Retina (tissue), 1 donor: ENCODE measurements at regions not wholly inside any gene's neighbourhood (a gene's known extent, or its start where the extent isn't known, plus 50 kb on each side); places are given as distances from the start of the nearest gene placed in this dataset.

Experiments used
- DNase-seq: peaks from one replicate; pipeline ENCODE4 v3.0.0-alpha.2; 2016

GRCh38 chr15:31264559-31265089, 62.0 kb upstream of the KLF13 start:
- no peak for DNase-seq

- no peak for DNase-seq
Observed at GRCh38 chr15:31265090-31265870, 61.4 kb upstream of the KLF13 start.

GRCh38 chr15:31265871-31266711, 60.5 kb upstream of the KLF13 start:
- no peak for DNase-seq

- DNase-seq: no peak
Observed at GRCh38 chr15:31266712-31267111, 59.9 kb upstream of the KLF13 start.

- DNase-seq: no peak
Observed at GRCh38 chr15:31267161-31268107, 59.2 kb upstream of the KLF13 start.

GRCh38 chr15:31268108-31268501, 58.5 kb upstream of the KLF13 start:
- DNase-seq: no peak

- DNase-seq: no peak
Observed at GRCh38 chr15:31268911-31269784, 57.5 kb upstream of the KLF13 start.

- no peak for DNase-seq
Observed at GRCh38 chr15:31269816-31270575, 56.6 kb upstream of the KLF13 start.

- no peak for DNase-seq
Observed at GRCh38 chr15:31270767-31271166, 55.9 kb upstream of the KLF13 start.

GRCh38 chr15:31271224-31271635, 55.4 kb upstream of the KLF13 start:
- DNase-seq: no peak

- DNase-seq: no peak
Observed at GRCh38 chr15:31271711-31272557, 54.7 kb upstream of the KLF13 start.

- no peak for DNase-seq
Observed at GRCh38 chr15:31272558-31273257, 53.9 kb upstream of the KLF13 start.

GRCh38 chr15:31273258-31273941, 53.2 kb upstream of the KLF13 start:
- DNase-seq: no peak

- no peak for DNase-seq
Observed at GRCh38 chr15:31274496-31275330, 51.9 kb upstream of the KLF13 start.

GRCh38 chr15:31275331-31276262, 51.0 kb upstream of the KLF13 start:
- DNase-seq: no peak

GRCh38 chr15:31276596-31277298, 49.9 kb upstream of the KLF13 start:
- peak; percentile 61 for DNase-seq
